T-helper 2 cell (primary cell): ENCODE measurements at regions not wholly inside any gene's neighbourhood (a gene's known extent, or its start where the extent isn't known, plus 50 kb on each side); places are given as distances from the start of the nearest gene placed in this dataset.
"Not testable (repeated sequence)": the region's sequence is repeated elsewhere in the genome, so short reads cannot be mapped to it uniquely, and the experiment has no call there.

Source experiments
- DNase-seq, 5 experiments: peaks; one replicate each; pipeline versions ENCODE4 v3.0.0 to v3.0.0-alpha.2; 2012 to 2022

- DNase-seq, result no peak
These were observed 133.8 kb upstream of the RANBP3L start for GRCh38 chr5:36435516-36435915.

DNA sequence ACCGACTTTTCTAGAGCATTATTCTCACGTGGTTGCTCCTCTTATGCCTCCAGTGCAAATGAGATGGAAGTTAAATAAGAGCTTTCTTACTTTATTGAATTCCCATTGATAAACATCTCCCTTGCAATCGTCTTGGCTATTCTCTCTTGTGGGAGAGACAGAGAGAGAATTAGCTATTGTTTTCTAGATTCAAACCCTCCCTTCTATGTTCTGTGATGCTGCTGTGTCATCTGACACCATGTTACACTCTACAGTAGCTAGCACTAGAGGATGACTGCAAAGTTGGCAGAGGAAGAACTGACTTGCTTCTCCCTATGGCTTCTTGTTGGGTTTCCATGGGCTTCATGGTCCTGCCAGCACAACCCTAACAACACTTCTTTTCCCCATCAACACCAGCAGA, 134.6 kb upstream of the RANBP3L start:
- DNase-seq, result no peak

DNA sequence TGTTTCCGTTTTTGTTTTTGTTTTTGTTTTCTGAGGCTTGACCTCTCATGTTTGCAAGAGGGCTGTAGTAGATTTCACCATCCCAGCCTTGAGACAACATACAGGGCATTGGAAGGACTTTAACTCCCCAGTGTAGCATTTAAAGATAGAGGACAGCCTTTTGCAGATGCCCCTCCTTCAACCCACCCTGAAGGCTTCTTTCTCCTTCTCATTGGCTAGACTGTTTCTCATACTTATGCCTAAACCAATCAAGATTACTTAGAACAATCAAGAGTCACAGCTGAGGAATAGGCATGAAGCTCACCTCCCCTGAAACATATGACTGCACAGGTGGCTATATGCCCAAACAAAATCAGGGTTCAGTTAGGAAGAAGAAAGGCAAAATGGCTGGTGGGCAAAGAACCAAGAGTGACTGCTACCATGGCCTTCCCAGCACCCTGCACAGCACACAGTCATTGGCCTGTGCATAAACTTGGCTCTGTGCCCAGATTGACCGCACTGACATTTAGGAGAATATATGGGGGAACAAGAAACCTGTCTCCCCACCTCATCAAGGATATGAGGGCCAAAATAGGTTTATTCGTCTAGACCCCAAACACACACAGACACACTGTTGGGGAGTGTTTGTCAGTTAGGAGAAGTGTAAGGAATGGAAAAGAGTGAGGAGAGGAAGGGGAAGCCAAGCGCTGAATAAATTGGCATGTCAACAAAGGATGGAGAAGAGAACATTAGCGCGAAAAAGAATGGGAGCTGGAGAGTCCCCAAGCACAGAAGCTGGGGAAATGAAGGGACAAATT, 137.3 kb upstream of the RANBP3L start:
- DNase-seq, result no peak

DNA sequence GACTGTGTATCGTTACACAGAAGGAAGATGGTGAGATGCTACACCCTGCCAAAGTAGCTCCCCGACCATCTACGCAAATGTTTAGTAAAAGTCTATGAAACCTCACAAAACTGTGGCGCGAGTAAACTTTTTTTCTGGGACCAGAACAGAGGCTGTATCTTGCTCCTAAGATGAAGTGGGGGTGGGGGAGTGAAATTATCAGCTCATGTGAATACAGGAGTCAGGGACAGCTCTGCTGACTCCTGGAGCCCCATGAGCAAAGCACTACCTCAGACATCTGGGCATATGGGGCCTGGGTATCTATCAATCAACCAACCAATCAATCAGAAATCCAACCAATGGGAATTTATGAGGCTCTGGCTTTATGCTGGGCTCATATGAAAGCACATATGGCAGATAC, 138.6 kb upstream of the RANBP3L start:
- DNase-seq, result no peak

DNA sequence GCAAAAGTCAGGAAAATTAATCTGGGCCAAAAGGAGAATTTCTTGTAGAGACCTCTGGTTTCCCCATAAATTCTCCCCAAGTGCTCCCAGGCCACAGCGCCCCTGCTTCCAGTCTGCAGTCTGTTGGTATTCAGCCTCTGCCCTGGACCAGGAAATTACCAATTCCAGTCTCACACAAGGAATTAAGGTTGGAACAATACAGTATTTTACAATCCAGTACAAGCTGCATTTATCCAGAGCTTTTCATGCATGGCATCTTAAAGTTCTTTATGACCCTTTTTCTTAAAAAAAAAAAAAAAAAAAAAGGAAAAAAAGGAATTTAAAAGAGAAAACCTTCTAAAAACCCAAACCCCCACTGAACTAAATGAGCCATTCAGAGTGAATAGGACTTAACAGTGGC, 139.6 kb upstream of the RANBP3L start:
- DNase-seq, result no peak

DNA sequence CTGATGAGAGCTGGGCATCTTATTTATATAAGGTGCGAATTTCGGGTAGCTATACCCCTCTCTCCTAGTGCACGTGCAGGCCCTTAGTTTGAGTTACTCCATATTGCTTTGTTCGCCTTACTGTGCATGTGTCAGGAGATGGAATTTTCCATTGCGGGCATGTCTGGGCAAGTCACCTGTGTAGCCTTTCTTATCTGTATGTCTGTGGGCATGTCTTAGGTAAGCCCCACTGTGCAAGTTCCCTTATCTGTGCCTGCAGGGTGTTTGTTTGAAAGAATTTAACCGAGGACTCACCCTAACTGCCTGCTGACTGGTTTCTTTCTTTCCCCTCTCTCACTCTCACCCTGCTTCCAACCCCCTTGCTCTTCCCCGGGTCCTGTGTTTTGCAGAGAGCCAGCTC, 140.7 kb upstream of the RANBP3L start:
- DNase-seq, result peak in 1 of 5 experiments; percentile 84

DNA sequence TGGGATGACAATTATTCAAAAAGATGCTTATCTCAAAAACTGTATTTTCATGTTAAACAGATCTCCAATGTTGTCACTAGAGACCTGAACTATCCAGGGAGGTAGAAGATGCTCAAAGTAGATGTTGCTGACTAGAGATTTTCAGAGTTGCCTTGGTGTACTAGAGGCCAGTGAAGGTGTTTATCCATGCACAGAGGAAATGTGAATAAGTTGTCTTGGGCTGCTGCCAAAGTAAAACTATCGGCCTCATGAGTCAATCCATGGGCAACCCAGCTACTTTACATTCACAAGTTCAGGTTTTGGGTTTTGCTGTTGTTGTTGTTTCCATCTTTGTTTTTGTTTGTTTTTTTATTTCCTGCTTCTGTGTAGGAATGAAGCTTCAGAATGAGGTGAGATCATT, 141.1 kb upstream of the RANBP3L start:
- peak in 1 of 5 experiments; percentile 59 for DNase-seq

DNA sequence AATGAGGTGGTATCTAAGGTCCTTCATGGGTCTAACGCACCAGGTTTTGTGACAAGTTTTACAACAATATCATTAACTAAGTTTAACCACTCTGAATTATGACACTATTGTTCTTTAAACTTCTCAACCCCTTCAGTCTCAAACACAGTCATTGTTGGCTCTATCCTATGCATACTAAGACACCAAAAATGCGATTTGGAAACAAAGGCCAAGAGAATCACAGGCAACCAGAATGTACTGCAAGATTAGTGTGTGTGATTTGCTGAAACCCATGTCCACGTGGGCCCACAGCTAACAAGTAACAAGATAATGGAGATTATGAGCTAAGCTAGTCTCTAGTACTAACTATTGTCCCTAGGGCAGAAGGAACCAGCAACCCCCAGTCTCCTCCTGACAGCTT, 142.2 kb upstream of the RANBP3L start:
- DNase-seq, result no peak

GRCh38 chr5:36444582-36445418, 143.1 kb upstream of the RANBP3L start:
- DNase-seq, result no peak

GRCh38 chr5:36447776-36448175, 146.1 kb upstream of the RANBP3L start:
- no peak for DNase-seq

DNA sequence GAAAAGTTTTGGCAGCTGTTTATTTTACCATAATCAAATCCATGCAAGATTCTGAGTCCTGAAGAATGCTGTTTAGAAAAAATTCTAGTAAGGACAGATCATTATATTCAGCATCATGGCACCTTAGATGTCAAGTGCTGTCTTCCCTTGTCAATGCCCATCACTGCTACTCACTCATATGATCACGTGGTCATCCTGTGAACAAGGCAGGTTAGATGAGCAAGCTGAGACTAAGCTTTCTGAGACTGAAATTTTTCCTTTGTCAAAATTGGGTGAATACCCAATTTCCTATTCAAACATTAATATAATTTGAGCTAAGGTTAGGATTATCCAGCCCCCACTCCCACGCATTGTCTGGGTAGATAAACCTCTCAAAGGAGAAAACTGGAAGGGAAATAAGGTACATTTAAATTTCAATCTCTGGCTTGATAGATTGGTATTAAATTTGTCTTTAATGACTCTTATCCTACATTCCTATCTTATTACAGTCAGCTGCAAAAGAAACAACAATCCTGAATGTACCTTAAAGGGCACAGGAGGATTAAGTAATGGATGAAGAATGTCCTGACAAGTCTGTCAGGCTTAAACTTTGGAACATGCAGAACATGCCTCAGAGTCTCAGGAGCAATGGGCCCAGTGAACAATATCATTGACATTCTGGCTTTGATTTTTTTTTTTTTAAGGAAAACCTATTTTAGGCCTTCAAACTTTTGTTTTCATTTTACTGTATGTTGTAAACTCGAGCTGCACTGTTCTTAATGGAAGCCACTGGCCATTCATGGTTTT, 148.7 kb upstream of the RANBP3L start:
- no peak for DNase-seq

DNA sequence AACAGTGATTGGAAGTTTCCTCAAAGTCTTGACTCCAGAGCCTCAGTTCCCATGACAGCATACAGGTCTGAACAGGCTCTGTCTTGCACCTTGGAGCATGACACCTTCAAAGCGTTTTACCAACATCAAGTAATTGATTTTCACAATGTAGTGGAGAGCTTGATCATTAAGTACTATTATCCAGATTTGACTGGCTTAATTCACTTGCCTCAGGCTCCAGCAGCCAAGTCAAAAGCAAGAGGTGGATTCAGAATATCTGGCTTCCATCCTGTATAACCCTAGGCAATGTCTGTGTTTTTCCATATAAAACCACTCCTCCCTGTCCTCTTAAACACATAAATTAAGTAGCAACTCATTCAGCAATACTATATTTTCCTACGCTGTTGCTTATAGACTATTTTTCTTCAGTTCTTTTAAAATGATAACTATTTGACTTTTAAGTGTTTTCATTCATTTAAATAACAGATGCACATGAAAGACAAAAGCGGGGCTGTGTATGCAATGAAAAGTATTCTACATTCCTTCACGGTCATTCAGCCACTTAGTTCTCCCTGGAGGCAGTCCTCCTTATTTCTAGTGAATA, 150.8 kb upstream of the RANBP3L start:
- DNase-seq, result no peak

DNA sequence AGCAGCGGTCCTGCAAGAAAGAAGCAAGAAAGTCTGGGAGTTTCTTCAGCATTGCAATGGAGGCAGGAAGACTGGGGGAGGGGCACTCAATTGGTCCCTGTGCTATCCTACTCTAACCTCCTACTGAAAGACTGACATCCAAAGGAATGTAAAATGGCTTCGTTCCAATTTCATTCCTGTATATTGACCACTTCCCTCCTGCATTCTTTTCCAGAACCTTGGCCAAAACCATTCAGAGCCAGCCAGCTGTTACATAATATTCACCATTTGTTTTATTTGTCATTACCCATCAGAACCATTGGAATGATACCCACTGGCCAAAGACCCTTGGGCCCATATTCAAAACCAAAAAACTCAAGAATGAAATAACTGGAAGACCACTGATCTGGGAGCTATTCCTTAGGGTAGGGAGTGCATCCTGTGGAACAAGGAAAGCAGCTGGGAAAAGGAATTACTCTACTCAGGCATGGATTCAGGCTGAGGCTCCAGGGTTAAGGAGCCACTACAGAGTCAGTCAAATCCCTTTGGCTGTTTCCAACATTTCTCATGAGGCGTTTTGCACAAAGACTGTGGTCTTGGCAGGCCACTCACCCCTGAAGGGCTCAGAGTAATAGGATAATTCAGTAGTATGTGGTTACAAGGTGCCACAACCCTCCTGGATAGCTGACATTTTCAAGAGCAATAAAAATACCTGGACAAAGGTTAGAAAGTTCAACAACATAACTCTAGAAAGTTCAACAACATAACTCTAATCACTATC, 148.7 kb upstream of the SLC1A3 start:
- DNase-seq, result no peak

DNA sequence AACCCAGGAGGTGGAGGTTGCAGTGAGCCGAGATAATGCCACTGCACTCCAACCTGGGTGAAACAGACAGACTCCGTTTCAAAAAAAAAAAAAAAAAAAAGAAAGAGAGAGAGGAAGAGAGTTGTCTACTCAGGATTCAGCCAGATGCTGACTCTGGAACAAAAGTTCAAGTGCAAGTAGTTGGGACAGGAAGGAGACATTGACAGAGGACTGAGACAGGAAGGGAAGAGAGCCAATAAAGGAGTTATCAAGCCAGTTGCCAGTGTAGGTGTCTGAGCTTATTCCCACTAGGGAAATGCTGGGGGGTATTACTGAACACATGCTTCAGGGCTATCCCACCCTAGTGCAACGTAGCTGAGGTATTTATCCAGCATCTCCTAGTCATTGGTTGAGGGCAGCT, 147.7 kb upstream of the SLC1A3 start:
- no peak for DNase-seq

DNA sequence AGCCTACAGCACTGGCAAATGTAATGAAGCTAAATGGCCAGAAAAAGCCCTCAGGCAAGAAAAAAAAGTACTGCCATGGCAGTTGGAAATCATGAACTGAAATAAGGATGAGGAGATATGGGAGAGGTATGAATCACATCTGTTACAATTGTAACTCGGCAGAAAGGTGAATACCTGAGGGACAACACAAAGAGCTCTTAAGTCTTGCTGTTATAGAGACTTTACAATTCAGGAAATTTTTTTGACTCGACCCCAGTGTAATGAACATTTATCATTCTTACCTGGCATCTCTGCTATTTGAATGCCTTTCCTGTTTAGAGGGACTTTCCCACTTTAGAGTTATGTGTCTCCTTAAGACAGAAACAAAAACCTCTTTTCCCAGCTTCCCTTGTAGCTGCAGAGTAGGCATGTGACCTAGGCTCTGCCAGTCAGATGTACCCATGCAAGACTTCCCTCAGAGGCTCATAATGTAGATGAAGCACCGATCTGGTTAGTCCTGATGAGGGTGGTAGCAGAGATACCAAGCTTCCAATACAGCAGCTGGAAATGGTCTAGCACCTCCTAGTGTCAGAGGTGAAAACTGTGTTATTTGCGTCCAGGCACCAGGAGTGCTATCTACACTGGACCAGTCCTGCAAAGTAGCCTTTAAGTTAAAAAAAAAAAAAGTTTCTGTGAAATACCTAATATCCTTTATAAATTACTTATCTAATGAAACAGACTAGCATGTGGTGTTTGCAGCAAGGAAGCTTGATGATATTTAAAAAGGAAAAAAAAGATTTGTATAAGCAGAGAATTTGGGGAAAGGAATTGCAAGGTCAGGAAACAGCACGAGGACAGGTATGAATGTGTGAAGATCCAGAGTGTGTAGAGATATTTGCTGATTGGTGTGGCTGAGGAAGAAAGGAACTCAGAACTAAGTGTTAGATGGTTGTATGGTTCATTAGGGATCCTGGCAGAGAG, 146.9 kb upstream of the SLC1A3 start:
- DNase-seq, result peak in 1 of 5 experiments; percentile 50

DNA sequence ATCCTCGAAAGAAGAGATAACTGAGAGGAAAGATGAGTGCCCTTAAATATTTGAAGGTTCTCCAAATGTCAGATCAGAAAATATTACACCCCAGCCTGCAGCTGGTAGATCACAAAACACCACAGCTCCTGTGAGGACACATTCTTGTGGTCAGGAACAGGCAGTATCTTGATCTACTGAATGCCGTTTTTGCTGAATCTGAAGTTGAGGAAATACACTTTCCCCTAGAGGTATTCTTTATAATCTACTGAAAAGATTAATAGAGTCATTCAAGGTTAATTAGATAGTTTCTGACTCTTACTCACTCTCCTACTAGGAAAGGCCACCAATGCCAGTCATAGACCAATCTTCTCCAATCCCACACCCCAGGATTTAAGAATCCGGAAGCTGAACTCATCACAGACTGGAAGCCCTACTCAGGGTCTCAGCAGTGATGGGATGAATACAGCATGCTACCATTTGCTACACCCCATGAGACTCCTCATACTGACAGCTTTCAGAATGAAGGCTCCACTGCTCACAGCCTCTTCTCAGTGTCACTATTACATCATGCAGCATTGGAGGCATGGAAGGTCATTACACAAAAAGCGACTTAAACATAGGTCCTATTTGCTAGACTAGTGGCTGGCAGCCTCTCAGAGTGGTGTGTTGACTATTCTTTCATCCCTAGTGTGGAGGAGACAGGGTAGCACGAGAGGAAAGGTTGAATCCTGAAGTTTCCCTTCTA, 143.9 kb upstream of the SLC1A3 start:
- peak in 1 of 5 experiments; percentile 39 for DNase-seq

GRCh38 chr5:36475942-36476341, 130.5 kb upstream of the SLC1A3 start:
- DNase-seq, result not testable (repeated sequence)

GRCh38 chr5:36478646-36479317, 127.6 kb upstream of the SLC1A3 start:
- no peak for DNase-seq

DNA sequence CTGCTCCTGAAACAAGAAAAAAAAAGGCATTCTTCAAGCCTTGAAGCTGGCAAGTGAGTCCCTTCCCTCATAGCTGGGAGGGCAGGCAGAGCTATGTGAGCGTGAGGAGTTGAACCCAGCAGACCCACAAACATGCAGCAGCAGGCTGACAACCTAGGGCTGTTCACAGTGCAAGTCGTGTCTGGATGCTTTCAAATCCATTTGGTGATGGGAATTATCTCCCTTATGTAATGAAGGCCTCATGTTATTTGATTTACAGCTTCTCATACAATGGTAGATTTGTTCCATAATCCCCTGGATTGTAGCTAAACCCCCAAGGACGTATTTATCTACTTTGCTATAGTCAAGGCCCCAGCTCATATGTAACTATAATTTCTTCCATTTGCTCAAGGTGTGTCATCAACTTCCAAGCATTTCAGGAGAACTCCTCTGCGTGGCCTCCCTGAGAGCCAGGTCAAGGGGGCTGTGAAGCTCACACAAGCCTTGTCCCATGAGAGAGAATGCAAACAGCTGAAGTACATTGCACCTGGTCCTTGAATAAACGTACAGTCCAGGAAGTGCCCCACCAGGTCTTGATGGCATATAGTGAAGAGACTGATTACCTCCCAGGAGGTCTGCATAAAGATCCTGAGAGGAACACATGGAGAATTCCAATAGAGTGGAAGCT, 124.8 kb upstream of the SLC1A3 start:
- no peak for DNase-seq
